ENCODE measurements at regions not wholly inside any gene's neighbourhood (a gene's known extent, or its start where the extent isn't known, plus 50 kb on each side); places are given as distances from the start of the nearest gene placed in this dataset.
"Not testable (repeated sequence)": the region's sequence is repeated elsewhere in the genome, so short reads cannot be mapped to it uniquely, and the experiment has no call there.

GRCh38 chr16:7871371-7871770 is 538.7 kb downstream of the RBFOX1 start:
- TF ChIP-seq CTCF (IDR thresholded peaks at IDR 0.05), result no peak
- intact Hi-C loops (cut with DNase I), result no loop called here
- DNase-seq (ENCODE audit: low spot score in 2 of 2), result no peak
- Histone ChIP-seq H3K27ac (no peak overlapping the region), H3K4me3 (no peak overlapping the region), H3K9me3 (no peaks in the 10 kb centered on the region), H3K36me3 (no peaks in the 10 kb centered on the region), H3K4me1 (no peaks in the 10 kb centered on the region), H3K27me3 (no peaks in the 10 kb centered on the region)

GRCh38 chr16:7867831-7868230 is 535.2 kb downstream of the RBFOX1 start:
- Histone ChIP-seq H3K27me3 (no peaks in the 10 kb centered on the region), H3K9me3 (no peaks in the 10 kb centered on the region), H3K4me1 (no peaks in the 10 kb centered on the region), H3K27ac (no peak overlapping the region), H3K4me3 (no peak overlapping the region), H3K36me3 (no peaks in the 10 kb centered on the region)
- intact Hi-C loops (cut with DNase I), result no loop called here
- TF ChIP-seq CTCF (IDR thresholded peaks at IDR 0.05), result no peak
- DNase-seq (ENCODE audit: low spot score in 2 of 2), result no peak

- Histone ChIP-seq H3K4me3 (no peak overlapping the region), H3K9me3 (no peaks in the 10 kb centered on the region), H3K36me3 (no peaks in the 10 kb centered on the region), H3K27ac (no peak overlapping the region), H3K4me1 (no peaks in the 10 kb centered on the region), H3K27me3 (no peaks in the 10 kb centered on the region)
- DNase-seq (ENCODE audit: low spot score in 2 of 2), result no peak
- intact Hi-C loops (cut with DNase I), result no loop called here
- no peak for TF ChIP-seq CTCF (IDR thresholded peaks at IDR 0.05)
Measured at GRCh38 chr16:7866144-7866543, 533.5 kb downstream of the RBFOX1 start.

GRCh38 chr16:7865393-7865792 is 532.7 kb downstream of the RBFOX1 start:
- H3K9me3 ChIP-seq; H3K27ac ChIP-seq; H3K4me3 ChIP-seq; H3K4me1 ChIP-seq; H3K36me3 ChIP-seq; DNase-seq (ENCODE audit: low spot score in 2 of 2); intact Hi-C loops (cut with DNase I); H3K27me3 ChIP-seq: not testable (repeated sequence)

GRCh38 chr16:7861891-7862582 is 529.4 kb downstream of the RBFOX1 start:
- H3K4me1 ChIP-seq, result no peaks in the 10 kb centered on the region
- TF ChIP-seq CTCF (IDR thresholded peaks at IDR 0.05), result no peak
- no peaks in the 10 kb centered on the region for H3K27me3 ChIP-seq
- no peak for DNase-seq (ENCODE audit: low spot score in 2 of 2)
- no peaks in the 10 kb centered on the region for H3K36me3 ChIP-seq
- intact Hi-C loops (cut with DNase I), result no loop called here
- no peaks in the 10 kb centered on the region for H3K9me3 ChIP-seq
- no peak overlapping the region for H3K27ac ChIP-seq
- H3K4me3 ChIP-seq, result no peak overlapping the region

GRCh38 chr16:7853197-7853596 is 520.6 kb downstream of the RBFOX1 start:
- Histone ChIP-seq H3K27me3 (no peaks in the 10 kb centered on the region), H3K4me3 (no peak overlapping the region), H3K4me1 (no peaks in the 10 kb centered on the region), H3K9me3 (no peaks in the 10 kb centered on the region), H3K36me3 (no peaks in the 10 kb centered on the region), H3K27ac (no peak overlapping the region)
- TF ChIP-seq CTCF (IDR thresholded peaks at IDR 0.05), result no peak
- DNase-seq (ENCODE audit: low spot score in 2 of 2), result no peak
- intact Hi-C loops (cut with DNase I), result no loop called here
